ENCODE measurements at regions not wholly inside any gene's neighbourhood (a gene's known extent, or its start where the extent isn't known, plus 50 kb on each side); places are given as distances from the start of the nearest gene placed in this dataset.

GRCh38 chr2:18455236-18455862 lies 105.1 kb downstream of the RDH14 start:
- TF ChIP-seq, protein P1, sequence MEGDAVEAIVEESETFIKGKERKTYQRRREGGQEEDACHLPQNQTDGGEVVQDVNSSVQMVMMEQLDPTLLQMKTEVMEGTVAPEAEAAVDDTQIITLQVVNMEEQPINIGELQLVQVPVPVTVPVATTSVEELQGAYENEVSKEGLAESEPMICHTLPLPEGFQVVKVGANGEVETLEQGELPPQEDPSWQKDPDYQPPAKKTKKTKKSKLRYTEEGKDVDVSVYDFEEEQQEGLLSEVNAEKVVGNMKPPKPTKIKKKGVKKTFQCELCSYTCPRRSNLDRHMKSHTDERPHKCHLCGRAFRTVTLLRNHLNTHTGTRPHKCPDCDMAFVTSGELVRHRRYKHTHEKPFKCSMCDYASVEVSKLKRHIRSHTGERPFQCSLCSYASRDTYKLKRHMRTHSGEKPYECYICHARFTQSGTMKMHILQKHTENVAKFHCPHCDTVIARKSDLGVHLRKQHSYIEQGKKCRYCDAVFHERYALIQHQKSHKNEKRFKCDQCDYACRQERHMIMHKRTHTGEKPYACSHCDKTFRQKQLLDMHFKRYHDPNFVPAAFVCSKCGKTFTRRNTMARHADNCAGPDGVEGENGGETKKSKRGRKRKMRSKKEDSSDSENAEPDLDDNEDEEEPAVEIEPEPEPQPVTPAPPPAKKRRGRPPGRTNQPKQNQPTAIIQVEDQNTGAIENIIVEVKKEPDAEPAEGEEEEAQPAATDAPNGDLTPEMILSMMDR (IDR thresholded peaks at IDR 0.05), result no peak
- TF ChIP-seq POLR2A (IDR thresholded peaks at IDR 0.05), result no peak
